ENCODE measurements at regions not wholly inside any gene's neighbourhood (a gene's known extent, or its start where the extent isn't known, plus 50 kb on each side); places are given as distances from the start of the nearest gene placed in this dataset.
"Not testable (repeated sequence)": the region's sequence is repeated elsewhere in the genome, so short reads cannot be mapped to it uniquely, and the experiment has no call there.

DNA sequence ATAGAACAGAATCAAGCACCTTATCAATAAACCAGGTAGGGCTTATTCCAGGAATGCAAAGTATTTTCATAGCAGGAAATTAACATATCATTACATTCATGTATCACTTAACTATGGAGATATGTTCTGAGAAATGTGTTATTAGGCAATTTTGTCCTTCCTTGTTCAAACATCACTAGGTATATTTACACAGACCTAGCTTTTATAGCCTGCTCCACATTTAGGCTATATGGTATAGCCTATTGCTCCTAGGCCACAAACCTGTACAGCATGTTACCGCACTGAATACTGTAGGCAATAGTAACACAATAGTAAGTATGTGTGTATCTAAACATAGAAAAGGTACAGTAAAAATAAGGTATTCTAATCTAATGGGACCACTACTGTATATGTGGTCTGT lies 82.8 kb upstream of the KCTD1 start:
- Mint-ChIP-seq H3K27me3 (ENCODE audit: unreplicated experiment) (peaks cover 4% of the 10 kb centered on the region), H3K4me3 (ENCODE audit: unreplicated experiment) (no peak overlapping the region), H3K9me3 (ENCODE audit: unreplicated experiment) (no peaks in the 10 kb centered on the region), H3K36me3 (ENCODE audit: unreplicated experiment) (peaks cover 7% of the 10 kb centered on the region), H3K4me1 (ENCODE audit: low read depth, unreplicated experiment) (no peaks in the 10 kb centered on the region), H3K27ac (ENCODE audit: unreplicated experiment) (no peak overlapping the region)
- no peak for DNase-seq
- TF ChIP-seq, protein P1, sequence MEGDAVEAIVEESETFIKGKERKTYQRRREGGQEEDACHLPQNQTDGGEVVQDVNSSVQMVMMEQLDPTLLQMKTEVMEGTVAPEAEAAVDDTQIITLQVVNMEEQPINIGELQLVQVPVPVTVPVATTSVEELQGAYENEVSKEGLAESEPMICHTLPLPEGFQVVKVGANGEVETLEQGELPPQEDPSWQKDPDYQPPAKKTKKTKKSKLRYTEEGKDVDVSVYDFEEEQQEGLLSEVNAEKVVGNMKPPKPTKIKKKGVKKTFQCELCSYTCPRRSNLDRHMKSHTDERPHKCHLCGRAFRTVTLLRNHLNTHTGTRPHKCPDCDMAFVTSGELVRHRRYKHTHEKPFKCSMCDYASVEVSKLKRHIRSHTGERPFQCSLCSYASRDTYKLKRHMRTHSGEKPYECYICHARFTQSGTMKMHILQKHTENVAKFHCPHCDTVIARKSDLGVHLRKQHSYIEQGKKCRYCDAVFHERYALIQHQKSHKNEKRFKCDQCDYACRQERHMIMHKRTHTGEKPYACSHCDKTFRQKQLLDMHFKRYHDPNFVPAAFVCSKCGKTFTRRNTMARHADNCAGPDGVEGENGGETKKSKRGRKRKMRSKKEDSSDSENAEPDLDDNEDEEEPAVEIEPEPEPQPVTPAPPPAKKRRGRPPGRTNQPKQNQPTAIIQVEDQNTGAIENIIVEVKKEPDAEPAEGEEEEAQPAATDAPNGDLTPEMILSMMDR (IDR thresholded peaks at IDR 0.05; ENCODE audit: partially characterized antibody, unreplicated experiment): no peak

DNA sequence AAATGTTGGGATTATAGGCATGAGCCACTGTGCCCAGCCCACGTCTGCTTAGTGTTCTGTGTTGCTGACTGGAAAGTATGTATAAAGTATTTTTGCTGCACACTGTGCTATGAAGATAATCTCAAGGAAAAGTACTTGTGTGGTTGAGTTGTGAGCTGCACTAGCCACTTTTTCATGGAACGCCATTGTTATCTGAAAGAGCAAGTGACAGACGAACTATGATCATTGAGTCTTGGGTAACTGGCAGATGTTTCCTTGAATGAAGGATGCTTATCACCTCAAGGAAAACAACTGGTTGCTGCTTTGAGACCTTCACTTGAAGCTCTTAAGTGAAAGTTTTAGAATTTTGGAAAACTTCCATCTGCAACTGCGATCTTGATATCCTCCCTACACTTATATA lies 82.2 kb upstream of the KCTD1 start:
- H3K27ac Mint-ChIP-seq (ENCODE audit: unreplicated experiment): no peak overlapping the region
- H3K4me1 Mint-ChIP-seq (ENCODE audit: low read depth, unreplicated experiment): no peaks in the 10 kb centered on the region
- no peak overlapping the region for H3K4me3 Mint-ChIP-seq (ENCODE audit: unreplicated experiment)
- H3K9me3 Mint-ChIP-seq (ENCODE audit: unreplicated experiment): no peaks in the 10 kb centered on the region
- TF ChIP-seq, protein P1 (IDR thresholded peaks at IDR 0.05; ENCODE audit: partially characterized antibody, unreplicated experiment): no peak
- no peak for DNase-seq
- peaks cover 10% of the 10 kb centered on the region for H3K36me3 Mint-ChIP-seq (ENCODE audit: unreplicated experiment)
- peaks cover 4% of the 10 kb centered on the region for H3K27me3 Mint-ChIP-seq (ENCODE audit: unreplicated experiment)

DNA sequence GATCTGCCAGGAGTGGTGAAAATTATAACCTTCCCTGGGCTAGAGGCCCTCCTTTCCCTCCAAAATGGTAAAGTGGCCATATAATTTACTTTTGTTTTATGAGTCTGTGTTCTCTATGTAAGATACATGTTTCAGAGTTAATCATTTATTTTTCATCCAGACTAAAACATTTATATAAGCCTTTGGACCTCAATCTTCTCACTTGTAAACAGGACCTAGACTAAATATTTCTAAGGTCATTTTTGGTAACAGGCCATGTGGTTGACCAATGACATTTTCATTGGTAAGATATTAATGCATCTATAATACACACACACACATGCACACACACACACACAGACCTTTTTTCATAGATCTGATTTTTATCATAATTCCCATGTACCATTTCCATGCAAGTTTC lies 79.7 kb upstream of the KCTD1 start:
- DNase-seq: no peak
- Mint-ChIP-seq H3K4me3 (ENCODE audit: unreplicated experiment) (no peak overlapping the region), H3K36me3 (ENCODE audit: unreplicated experiment) (peaks cover 23% of the 10 kb centered on the region), H3K9me3 (ENCODE audit: unreplicated experiment) (no peaks in the 10 kb centered on the region), H3K4me1 (ENCODE audit: low read depth, unreplicated experiment) (no peaks in the 10 kb centered on the region), H3K27ac (ENCODE audit: unreplicated experiment) (no peak overlapping the region), H3K27me3 (ENCODE audit: unreplicated experiment) (no peaks in the 10 kb centered on the region)
- TF ChIP-seq, protein P1 (IDR thresholded peaks at IDR 0.05; ENCODE audit: partially characterized antibody, unreplicated experiment): no peak

DNA sequence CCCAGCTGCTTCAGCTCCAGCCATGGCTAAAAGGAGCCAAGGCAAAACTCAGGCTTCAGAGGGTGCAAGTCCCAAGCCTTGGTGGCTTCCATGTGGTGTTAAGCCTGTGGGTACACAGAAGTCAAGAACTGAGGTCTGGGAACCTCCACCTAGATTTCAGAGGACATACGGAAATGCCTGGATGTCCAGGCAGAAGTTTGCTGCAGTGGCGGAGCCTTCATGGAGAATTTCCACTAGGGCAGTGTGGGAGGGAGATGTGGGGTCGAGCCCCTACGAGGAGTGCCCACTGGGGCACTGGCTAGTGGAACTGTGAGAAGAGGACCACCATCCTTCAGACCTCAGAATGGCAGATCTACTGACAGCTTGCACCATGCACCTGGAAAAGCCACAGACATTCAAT lies 76.1 kb upstream of the KCTD1 start:
- H3K4me3 Mint-ChIP-seq (ENCODE audit: unreplicated experiment): no peak overlapping the region
- no peak overlapping the region for H3K27ac Mint-ChIP-seq (ENCODE audit: unreplicated experiment)
- DNase-seq: no peak
- TF ChIP-seq, protein P1 (IDR thresholded peaks at IDR 0.05; ENCODE audit: partially characterized antibody, unreplicated experiment): no peak
- no peaks in the 10 kb centered on the region for H3K9me3 Mint-ChIP-seq (ENCODE audit: unreplicated experiment)
- H3K36me3 Mint-ChIP-seq (ENCODE audit: unreplicated experiment): peaks cover 25% of the 10 kb centered on the region
- peaks cover 2% of the 10 kb centered on the region for H3K4me1 Mint-ChIP-seq (ENCODE audit: low read depth, unreplicated experiment)
- H3K27me3 Mint-ChIP-seq (ENCODE audit: unreplicated experiment): no peaks in the 10 kb centered on the region

DNA sequence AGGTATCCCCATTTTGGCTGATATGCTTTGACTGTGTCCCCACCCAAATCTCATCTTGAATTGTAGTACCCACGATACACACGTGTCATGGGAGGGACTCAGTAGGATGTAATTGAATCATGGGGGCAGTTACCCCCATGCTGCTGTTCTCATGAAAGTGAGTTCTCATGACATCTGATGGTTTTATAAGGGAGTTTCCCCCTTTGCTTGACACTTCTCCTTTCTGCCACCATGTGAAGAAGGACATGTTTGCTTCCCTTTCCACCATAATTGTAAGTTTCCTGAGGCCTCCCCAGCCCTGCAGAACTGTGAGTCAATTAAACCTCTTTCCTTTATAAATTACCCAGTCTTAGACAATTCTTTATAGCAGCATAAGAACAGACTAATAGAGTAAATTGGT lies 75.0 kb upstream of the KCTD1 start:
- peaks cover 25% of the 10 kb centered on the region for H3K36me3 Mint-ChIP-seq (ENCODE audit: unreplicated experiment)

More for the DNA sequence above, 75.0 kb upstream of the KCTD1 start:
- H3K27me3 Mint-ChIP-seq (ENCODE audit: unreplicated experiment); H3K27ac Mint-ChIP-seq (ENCODE audit: unreplicated experiment); DNase-seq; H3K9me3 Mint-ChIP-seq (ENCODE audit: unreplicated experiment); H3K4me3 Mint-ChIP-seq (ENCODE audit: unreplicated experiment); H3K4me1 Mint-ChIP-seq (ENCODE audit: low read depth, unreplicated experiment): not testable (repeated sequence)

All from glutamatergic neuron (in vitro differentiated cells).